Esophagus squamous epithelium (tissue), 5 donors: ENCODE measurements at regions not wholly inside any gene's neighbourhood (a gene's known extent, or its start where the extent isn't known, plus 50 kb on each side); places are given as distances from the start of the nearest gene placed in this dataset.
A peak's percentile ranks its signal among the peaks of the same experiment; 100 is the strongest.

Experiments
- DNase-seq: peaks from one replicate; lab custom pipeline; 2025; lab: John Stamatoyannopoulos, UW
- H3K27ac ChIP-seq, 4 donors: fragments of 200-600 bp; sonication (generic); one replicate each; pipeline ENCODE4 v1.5.1; 2016 to 2019; ENCODE audit warnings: mild to moderate bottlenecking in 1 of 4
- H3K27me3 ChIP-seq, 4 donors: fragments of 200-600 bp; sonication (generic); 1 replicate in 3 of 4; 2 replicates in 1 of 4; pipeline versions ENCODE4 v1.5.1 to v1.6.0; 2017 to 2021; ENCODE audit warnings: antibody characterized with exemption in 1 of 4
- H3K36me3 ChIP-seq, 3 donors: fragments of 200-600 bp; sonication (generic); one replicate each; pipeline ENCODE4 v1.5.1; 2016 to 2019
- H3K4me1 ChIP-seq, 3 donors: fragments of 200-600 bp; sonication (generic); one replicate each; pipeline ENCODE4 v1.5.1; 2017 to 2019
- H3K4me3 ChIP-seq, 4 donors: fragments of 200-600 bp; sonication (generic); 1 replicate in 3 of 4; 2 replicates in 1 of 4; pipeline ENCODE4 v1.5.1; 2016 to 2019; ENCODE audit warnings: mild to moderate bottlenecking in 2 of 4, moderate library complexity in 1 of 4
- H3K9me3 ChIP-seq, 3 donors: fragments of 200-600 bp; sonication (generic); one replicate each; pipeline ENCODE4 v1.5.1; 2016 to 2019
- CTCF ChIP-seq, 6 experiments: fragments of 450-650 bp in 4 of 6; fragments of 200-600 bp in 2 of 6; sonication (generic) in 2 of 6; IDR thresholded peaks; one replicate each; pipeline ENCODE4 v1.5.1; 2016 to 2019; ENCODE audit warnings: antibody characterized with exemption in 6 of 6, mild to moderate bottlenecking in 4 of 6, moderate library complexity in 4 of 6
- POLR2A ChIP-seq, 4 donors: fragments of 450-650 bp; IDR thresholded peaks; one replicate each; pipeline ENCODE4 v1.6.1; 2017; ENCODE audit warnings: antibody characterized with exemption in 4 of 4, mild to moderate bottlenecking in 4 of 4, moderate library complexity in 3 of 4
- WGBS, 2 donors: methylation state at CpG; one replicate each; pipeline ENCODE4 v1.1.5; 2018; 5-methylcytosine and 5-hydroxymethylcytosine counted together
- intact Hi-C: fragments of 100-400 bp; cut with DNase I; formaldehyde crosslinking; loops from one replicate; pipeline ENCODE4 v1.15.0; 2022
- donor health status: DM: yes; HTN: yes; CAD: no.

GRCh38 chr2:238974081-238974480 is 126.2 kb downstream of the TWIST2 start:
- WGBS, 2 donors: 18 to 24% methylated on average over 4 of the region's 4 CpGs
- no peak for DNase-seq
- no peak for TF ChIP-seq POLR2A (IDR thresholded peaks at IDR 0.05)
- TF ChIP-seq CTCF (IDR thresholded peaks at IDR 0.05): no peak
- Histone ChIP-seq H3K36me3 (no peaks in the 10 kb centered on the region), H3K27ac (peak overlapping the region in 2 of 4 donors; percentile 66 to 76), H3K4me3 (no peak overlapping the region), H3K9me3 (no peaks in the 10 kb centered on the region), H3K4me1 (peaks cover 4 to 26% (median 19%) of the 10 kb centered on the region in 3 donors), H3K27me3 (peaks cover 0 to 34% (median 0%) of the 10 kb centered on the region in 4 donors)
- intact Hi-C loops: no loop called here

- intact Hi-C loops: no loop called here
- WGBS, 2 donors: 35 to 45% methylated on average over 6 of the region's 6 CpGs
- no peak overlapping the region for H3K4me3 ChIP-seq
- H3K4me1 ChIP-seq: peaks cover 4 to 26% (median 19%) of the 10 kb centered on the region in 3 donors
- no peak for DNase-seq
- no peaks in the 10 kb centered on the region for H3K36me3 ChIP-seq
- H3K27ac ChIP-seq: peak overlapping the region; percentile 5 to 84 (median 71)
- H3K9me3 ChIP-seq: no peaks in the 10 kb centered on the region
- TF ChIP-seq POLR2A (IDR thresholded peaks at IDR 0.05): no peak
- TF ChIP-seq CTCF (IDR thresholded peaks at IDR 0.05): peak in 2 of 6 experiments; percentile 11 to 13
- H3K27me3 ChIP-seq: peaks cover 0 to 30% (median 0%) of the 10 kb centered on the region in 4 donors
These were observed 126.7 kb downstream of the TWIST2 start for GRCh38 chr2:238974501-238975166.

GRCh38 chr2:238975408-238975807 is 127.5 kb downstream of the TWIST2 start:
- H3K4me3 ChIP-seq: no peak overlapping the region
- H3K9me3 ChIP-seq: no peaks in the 10 kb centered on the region
- H3K36me3 ChIP-seq: no peaks in the 10 kb centered on the region
- WGBS, 2 donors: 63 to 65% methylated on average over 2 of the region's 2 CpGs
- H3K27me3 ChIP-seq: peaks cover 0 to 22% (median 0%) of the 10 kb centered on the region in 4 donors
- DNase-seq: no peak
- H3K4me1 ChIP-seq: peaks cover 4 to 26% (median 19%) of the 10 kb centered on the region in 3 donors
- intact Hi-C loops: no loop called here
- TF ChIP-seq POLR2A (IDR thresholded peaks at IDR 0.05) (no peak), CTCF (IDR thresholded peaks at IDR 0.05) (no peak)
- peak overlapping the region in 1 of 4 donors; percentile 76 for H3K27ac ChIP-seq

- no peak for DNase-seq
- Histone ChIP-seq H3K27me3 (peaks cover 0 to 3% (median 0%) of the 10 kb centered on the region in 4 donors), H3K27ac (no peak overlapping the region), H3K4me1 (peaks cover 4 to 17% (median 14%) of the 10 kb centered on the region in 3 donors), H3K4me3 (no peak overlapping the region), H3K9me3 (no peaks in the 10 kb centered on the region), H3K36me3 (no peaks in the 10 kb centered on the region)
- WGBS, 2 donors: 72 to 88% methylated on average over 4 of the region's 4 CpGs
- intact Hi-C loops: no loop called here
- no peak for TF ChIP-seq POLR2A (IDR thresholded peaks at IDR 0.05)
- no peak for TF ChIP-seq CTCF (IDR thresholded peaks at IDR 0.05)
These were observed 130.6 kb downstream of the TWIST2 start for GRCh38 chr2:238978497-238978896.

GRCh38 chr2:238979636-238980035 is 131.8 kb downstream of the TWIST2 start:
- Histone ChIP-seq H3K4me3 (no peak overlapping the region), H3K36me3 (no peaks in the 10 kb centered on the region), H3K27me3 (peaks cover 0 to 3% (median 0%) of the 10 kb centered on the region in 4 donors), H3K9me3 (no peaks in the 10 kb centered on the region), H3K27ac (no peak overlapping the region), H3K4me1 (peaks cover 0 to 6% (median 5%) of the 10 kb centered on the region in 3 donors)
- no peak for DNase-seq
- intact Hi-C loops: no loop called here
- 62 to 81% methylated on average over 4 of the region's 4 CpGs for WGBS, 2 donors
- TF ChIP-seq POLR2A (IDR thresholded peaks at IDR 0.05) (no peak), CTCF (IDR thresholded peaks at IDR 0.05) (no peak)
